EL (cell line): ENCODE measurements at regions not wholly inside any gene's neighbourhood (a gene's known extent, or its start where the extent isn't known, plus 50 kb on each side); places are given as distances from the start of the nearest gene placed in this dataset.
"Not testable (repeated sequence)": the region's sequence is repeated elsewhere in the genome, so short reads cannot be mapped to it uniquely, and the experiment has no call there.

Experiments
- DNase-seq: peaks from one replicate; pipeline ENCODE4 v3.0.0-alpha.2; 2016

- no peak for DNase-seq
Measured at GRCh38 chr18:8995096-8995495, 107.4 kb upstream of the NDUFV2 start.

- DNase-seq, result no peak
Measured at GRCh38 chr18:8996771-8997432, 105.6 kb upstream of the NDUFV2 start.

GRCh38 chr18:8997634-8998033 is 104.9 kb upstream of the NDUFV2 start:
- no peak for DNase-seq

GRCh38 chr18:8998481-8999217 is 103.8 kb upstream of the NDUFV2 start:
- peak; percentile 43 for DNase-seq

- DNase-seq, result no peak
Measured at GRCh38 chr18:8999872-9000271, 102.6 kb upstream of the NDUFV2 start.

DNA sequence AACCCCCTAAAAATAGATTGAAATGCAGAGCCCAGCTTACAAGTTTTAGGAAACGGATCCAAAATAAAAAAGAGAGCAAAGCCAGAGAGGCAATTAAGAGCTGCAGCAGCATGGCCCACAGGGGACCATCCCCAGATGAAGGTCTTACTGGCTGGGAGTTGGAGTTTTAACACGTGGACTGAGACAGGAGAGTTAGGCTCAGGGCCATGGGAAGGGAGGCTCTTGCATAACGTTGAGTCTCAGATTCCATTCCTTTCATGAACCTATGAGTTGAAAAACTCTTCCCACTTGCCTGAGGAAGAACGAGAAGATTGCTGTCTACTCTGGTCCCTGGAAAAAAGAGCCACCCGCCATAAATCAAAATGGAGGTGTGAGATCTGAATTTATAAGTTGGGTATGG is 101.8 kb upstream of the NDUFV2 start:
- DNase-seq, result no peak

GRCh38 chr18:9001209-9001608 is 101.3 kb upstream of the NDUFV2 start:
- peak; percentile 49 for DNase-seq

- no peak for DNase-seq
Measured at GRCh38 chr18:9003406-9004100, 98.9 kb upstream of the NDUFV2 start.

DNA sequence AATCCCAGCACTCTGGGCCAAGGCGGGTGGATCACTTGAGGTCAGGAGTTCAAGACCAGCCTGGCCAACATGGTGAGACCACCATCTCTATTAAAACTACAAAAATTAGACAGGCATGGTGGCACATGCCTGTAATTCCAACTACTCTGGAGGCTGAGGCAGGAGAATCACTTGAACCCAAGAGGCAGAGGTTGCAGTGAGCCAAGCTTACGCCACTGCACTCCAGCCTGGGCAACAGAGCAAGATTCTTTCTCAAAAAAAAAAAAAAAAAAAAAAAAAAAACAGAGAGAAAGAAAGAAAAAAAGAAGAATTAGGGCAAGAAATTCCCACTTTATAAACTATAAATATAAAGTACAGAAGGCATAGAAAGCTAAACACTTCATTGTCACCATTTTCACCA is 98.2 kb upstream of the NDUFV2 start:
- not testable (repeated sequence) for DNase-seq

DNA sequence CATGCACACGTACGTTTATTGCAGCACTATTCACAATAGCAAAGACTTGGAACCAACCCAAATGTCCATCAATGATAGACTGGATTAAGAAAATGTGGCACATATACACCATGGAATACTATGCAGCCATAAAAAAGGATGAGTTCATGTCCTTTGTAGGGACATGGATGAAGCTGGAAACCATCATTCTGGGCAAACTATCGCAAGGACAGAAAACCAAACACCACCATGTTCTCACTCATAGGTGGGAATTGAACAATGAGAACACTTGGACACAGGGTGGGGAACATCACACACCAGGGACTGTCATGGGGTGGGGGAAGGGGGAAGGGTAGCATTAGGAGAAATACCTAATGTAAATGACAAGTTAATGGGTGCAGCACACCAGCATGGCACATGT is 94.8 kb upstream of the NDUFV2 start:
- not testable (repeated sequence) for DNase-seq

GRCh38 chr18:9008200-9008708 is 94.2 kb upstream of the NDUFV2 start:
- no peak for DNase-seq

DNA sequence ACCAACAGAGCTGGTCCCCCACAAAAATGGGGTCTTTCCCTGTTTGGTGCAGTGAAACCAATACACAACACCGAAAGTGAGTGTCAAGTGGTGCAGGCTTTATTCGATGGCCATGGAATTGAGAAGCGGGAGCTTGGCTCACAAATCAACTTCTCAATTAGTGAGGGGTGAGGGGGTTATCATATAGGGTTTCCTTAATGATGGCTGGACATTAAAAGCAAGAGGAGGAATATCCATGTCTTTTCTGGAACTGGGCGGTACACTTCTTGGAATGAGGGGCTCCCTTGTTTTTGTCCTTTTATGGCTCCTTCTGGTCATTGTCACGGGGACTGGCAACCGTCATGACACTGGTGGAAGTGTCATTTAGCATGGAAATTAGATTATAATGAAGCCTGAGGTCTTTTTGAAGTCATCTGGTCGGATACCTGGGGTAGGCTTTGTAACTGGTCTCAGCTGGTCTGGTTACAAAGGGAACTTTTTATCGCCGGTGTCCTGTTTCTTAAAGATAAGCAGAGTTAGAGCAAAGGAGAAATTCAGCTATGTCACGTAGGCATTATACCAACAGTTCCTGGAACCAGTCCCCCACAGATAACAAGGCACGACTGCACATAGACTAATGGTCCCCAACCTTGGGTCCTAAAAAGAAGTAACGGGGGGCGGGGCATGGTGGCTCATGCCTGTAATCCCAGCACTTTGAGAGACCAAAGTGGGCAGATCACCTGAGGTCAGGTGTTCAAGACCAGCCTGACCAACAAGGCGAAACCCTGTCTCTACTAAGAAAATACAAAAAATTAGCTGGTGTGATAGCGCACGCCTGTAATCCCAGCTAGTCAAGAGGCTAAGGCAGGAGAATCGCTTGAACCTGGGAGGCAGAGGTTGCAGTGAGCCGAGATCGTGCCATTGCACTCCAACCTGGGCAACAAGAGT is 93.5 kb upstream of the NDUFV2 start:
- no peak for DNase-seq

DNA sequence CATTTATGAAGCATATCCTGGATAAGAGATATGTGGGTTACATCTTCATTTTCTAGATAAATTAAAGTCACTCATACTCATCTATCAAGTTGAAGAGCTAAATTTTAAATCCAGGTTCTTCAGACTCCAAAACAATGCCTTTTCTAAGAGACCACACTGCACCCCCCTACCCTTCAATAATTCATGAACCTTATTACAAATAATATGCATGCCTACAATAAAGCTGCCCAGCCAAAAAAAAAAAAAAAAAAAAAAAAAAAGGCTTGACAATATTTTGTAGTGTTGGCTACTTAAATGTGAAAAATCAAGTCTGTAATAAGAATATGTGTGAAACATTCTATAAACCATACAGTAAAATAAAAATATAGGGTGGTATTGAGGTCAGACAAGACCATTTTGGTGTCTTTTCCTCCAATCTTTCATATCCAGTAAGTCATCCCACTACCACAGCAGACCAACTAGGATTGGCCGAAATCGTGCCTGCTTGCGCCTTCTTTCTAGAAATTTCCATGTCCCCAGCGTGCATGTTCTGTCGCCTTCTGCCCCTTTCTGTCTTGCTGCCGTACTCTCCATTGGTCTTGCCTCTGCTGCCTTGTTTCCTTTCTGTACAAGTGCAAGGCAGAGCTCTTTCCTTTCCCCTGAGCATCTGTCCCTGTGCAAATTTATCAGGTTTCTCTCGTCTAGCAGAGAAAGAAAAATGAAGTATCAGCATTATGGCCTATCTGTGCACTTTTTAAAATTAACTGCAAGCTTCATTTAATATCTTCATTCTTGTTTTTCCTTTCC is 92.6 kb upstream of the NDUFV2 start:
- DNase-seq, result no peak

DNA sequence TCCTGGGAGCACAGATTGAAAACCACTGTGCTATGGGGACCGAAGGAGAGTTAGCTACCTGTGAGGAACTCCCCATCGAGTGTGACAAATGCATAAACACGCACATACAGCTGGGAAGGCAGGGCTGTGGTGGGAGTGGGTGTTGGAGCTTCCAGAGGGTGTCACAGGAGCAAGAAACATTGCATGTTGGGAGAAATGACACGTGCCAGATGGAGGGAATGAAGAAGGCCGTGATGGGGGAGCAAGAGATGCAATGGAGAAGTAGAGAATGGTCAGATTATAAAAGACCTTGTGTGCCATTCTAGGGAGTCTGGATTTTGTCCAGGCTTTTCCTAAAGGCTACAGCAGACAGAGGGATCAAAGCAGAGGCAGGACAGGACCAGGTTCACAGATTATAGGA is 91.1 kb upstream of the NDUFV2 start:
- DNase-seq, result no peak

DNA sequence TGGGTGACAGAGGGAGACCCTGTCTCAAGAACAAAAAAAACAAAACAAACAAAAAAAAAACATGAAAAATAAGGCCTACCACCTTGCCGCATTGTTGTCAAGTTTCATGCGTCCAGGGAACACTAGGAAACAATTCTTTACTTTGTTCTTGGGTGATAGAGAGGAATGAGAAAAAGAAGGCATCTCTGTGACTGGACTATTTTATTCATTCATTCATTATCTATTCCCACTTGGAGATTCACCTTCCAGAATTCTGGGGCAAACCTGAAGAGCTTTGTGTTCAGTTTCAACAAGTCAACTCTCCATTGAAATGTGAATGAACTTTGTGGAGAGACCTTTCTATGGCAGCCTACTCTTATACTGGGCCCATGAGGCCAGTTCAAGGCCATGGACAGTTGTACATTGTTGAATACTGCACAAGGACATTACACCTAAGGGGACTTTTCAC is 88.5 kb upstream of the NDUFV2 start:
- DNase-seq, result no peak

DNA sequence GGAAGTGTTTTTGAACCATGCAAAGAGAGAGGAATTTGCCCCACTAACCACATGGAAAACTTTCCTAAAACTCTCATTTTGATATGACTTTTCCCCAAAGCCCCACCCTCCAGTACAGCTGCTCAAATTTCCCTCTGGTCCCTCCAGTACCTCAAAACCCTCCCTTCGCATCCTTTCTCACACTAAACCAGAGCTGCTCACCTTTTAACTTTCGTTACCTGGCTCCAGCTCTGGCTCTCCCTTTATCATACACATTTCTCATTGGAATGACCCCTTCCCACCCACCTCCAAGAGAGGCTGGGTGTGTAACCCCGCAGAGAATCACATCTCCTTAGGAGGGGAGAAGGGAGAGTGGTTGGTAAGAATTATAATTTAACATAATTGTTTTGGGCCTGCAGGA is 86.8 kb upstream of the NDUFV2 start:
- DNase-seq, result no peak

GRCh38 chr18:9016633-9017166 is 85.8 kb upstream of the NDUFV2 start:
- no peak for DNase-seq

DNA sequence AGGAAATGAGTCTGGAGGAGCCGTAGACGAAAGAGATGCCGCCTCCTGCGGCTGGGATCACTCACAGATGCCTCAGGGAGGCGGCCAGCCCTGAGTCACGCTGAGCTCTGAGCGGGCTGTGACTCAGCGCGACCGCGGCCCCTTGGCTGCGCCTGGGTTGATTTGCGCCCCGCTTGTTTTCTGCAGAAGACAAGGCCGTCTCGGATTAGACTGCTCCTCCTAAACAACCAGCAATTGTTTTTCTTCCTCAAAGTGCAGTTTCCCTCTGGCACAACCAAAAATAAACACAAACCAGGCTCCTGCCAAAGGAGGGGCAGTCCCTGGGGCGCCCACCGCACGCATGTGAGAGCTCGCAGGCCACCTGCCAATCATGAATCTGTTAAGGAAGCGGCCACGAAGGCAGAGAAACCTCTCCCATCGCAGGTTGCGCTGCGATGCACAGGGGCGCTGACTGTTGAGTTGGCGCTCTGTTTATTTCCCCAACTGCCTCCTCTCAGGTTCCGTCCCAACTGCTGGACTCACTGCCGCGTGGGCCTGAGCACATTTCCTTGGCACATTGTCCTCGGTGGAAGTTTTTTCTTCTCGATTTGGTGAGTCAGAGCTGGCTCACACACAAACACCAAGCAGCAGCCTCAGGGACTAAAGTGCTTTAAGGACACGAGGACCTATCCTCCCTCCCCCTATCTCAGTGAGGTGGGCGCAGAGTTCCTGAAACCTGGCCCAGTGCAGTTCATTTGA is 85.2 kb upstream of the NDUFV2 start:
- peak; percentile 94 for DNase-seq

GRCh38 chr18:9017905-9018227 is 84.6 kb upstream of the NDUFV2 start:
- peak; percentile 78 for DNase-seq

DNA sequence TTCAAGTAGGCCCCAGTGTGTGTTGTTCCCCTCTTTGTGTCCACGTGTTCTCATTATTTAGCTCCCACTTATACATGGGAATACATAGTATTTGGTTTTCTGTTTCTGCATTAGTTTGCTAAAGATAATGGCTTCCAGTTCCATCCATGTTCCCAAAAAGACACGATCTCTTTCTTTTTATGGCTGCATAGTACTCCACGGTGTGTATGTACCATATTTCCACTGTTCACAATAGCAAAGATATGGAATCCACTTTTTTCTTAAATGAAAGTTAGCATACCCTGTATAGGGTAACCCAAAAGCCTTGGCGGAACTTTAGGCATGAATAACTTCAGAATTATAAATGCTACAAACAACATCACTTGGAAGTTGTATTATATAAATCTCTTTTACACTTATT is 83.4 kb upstream of the NDUFV2 start:
- no peak for DNase-seq

- DNase-seq, result no peak
Measured at GRCh38 chr18:9020221-9020620, 82.3 kb upstream of the NDUFV2 start.
